Activated CD8-positive, alpha-beta T cell treated with anti-CD3 and anti-CD28 coated beads for 36 hours (primary cell): ENCODE measurements at regions not wholly inside any gene's neighbourhood (a gene's known extent, or its start where the extent isn't known, plus 50 kb on each side); places are given as distances from the start of the nearest gene placed in this dataset.
"Not testable (repeated sequence)": the region's sequence is repeated elsewhere in the genome, so short reads cannot be mapped to it uniquely, and the experiment has no call there.

Source experiments
- ATAC-seq: fragments of 200-7000 bp; cut with Tn5 transposase; one replicate; pipeline ENCODE4 v1.10.0; 2021; ENCODE audit warnings: mild to moderate bottlenecking, moderate library complexity
- CTCF ChIA-PET: fragments of 350-600 bp; sonication (Branson Sonifier 250); formaldehyde crosslinking; loops from one replicate; lab custom pipeline; 2021; ENCODE audit warnings: antibody characterized with exemption; lab: Charles Lee
- POLR2A ChIA-PET: fragments of 350-600 bp; sonication (Branson Sonifier 250); formaldehyde crosslinking; loops from one replicate; lab custom pipeline; 2021; ENCODE audit warnings: antibody characterized with exemption; lab: Charles Lee
- DNase-seq: peaks from one replicate; pipeline ENCODE4 v3.0.0-alpha.2; 2020
- H3K27ac Mint-ChIP-seq: one replicate; pipeline ENCODE4 v1.8.0; 2021; ENCODE audit warnings: mild to moderate bottlenecking, mixed read lengths
- H3K27me3 Mint-ChIP-seq: one replicate; pipeline ENCODE4 v1.8.0; 2021; ENCODE audit warnings: mixed read lengths
- H3K36me3 Mint-ChIP-seq: one replicate; pipeline ENCODE4 v1.8.0; 2021; ENCODE audit warnings: low read depth, mixed read lengths
- H3K4me1 Mint-ChIP-seq: one replicate; pipeline ENCODE4 v1.8.0; 2021; ENCODE audit warnings: low read depth, mixed read lengths
- H3K4me3 Mint-ChIP-seq: one replicate; pipeline ENCODE4 v1.8.0; 2021; ENCODE audit warnings: mild to moderate bottlenecking, moderate library complexity, mixed read lengths
- H3K9me3 Mint-ChIP-seq: one replicate; pipeline ENCODE4 v1.8.0; 2021; ENCODE audit warnings: mixed read lengths
- intact Hi-C: fragments of 100-400 bp; cut with micrococcal nuclease; formaldehyde crosslinking; loops from one replicate; pipeline ENCODE4 v1.10.0; 2022

DNA sequence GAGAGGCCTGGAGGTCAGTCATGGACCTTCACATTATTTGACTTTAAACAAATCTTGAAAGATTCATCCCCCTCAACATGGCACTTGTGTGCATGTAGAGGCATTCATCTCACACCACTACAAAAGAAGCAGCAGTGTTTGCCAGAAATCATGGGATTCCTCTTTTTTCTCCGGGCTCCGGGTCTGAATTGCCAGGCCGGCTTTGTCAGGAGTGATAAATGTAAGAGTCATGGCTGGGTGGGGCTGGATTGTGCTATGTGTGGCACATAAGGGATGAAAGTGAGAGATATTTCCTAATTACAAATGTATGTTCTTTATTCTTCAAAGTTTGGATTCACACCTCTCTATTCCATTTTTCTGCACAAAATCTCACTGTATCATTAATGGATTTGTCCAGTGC, 228.7 kb upstream of the FRG1 start:
- CTCF ChIA-PET, ATAC-seq, H3K36me3 Mint-ChIP-seq, POLR2A ChIA-PET, H3K27me3 Mint-ChIP-seq, DNase-seq, H3K9me3 Mint-ChIP-seq, H3K4me3 Mint-ChIP-seq, H3K4me1 Mint-ChIP-seq, intact Hi-C loops, H3K27ac Mint-ChIP-seq: not testable (repeated sequence)

DNA sequence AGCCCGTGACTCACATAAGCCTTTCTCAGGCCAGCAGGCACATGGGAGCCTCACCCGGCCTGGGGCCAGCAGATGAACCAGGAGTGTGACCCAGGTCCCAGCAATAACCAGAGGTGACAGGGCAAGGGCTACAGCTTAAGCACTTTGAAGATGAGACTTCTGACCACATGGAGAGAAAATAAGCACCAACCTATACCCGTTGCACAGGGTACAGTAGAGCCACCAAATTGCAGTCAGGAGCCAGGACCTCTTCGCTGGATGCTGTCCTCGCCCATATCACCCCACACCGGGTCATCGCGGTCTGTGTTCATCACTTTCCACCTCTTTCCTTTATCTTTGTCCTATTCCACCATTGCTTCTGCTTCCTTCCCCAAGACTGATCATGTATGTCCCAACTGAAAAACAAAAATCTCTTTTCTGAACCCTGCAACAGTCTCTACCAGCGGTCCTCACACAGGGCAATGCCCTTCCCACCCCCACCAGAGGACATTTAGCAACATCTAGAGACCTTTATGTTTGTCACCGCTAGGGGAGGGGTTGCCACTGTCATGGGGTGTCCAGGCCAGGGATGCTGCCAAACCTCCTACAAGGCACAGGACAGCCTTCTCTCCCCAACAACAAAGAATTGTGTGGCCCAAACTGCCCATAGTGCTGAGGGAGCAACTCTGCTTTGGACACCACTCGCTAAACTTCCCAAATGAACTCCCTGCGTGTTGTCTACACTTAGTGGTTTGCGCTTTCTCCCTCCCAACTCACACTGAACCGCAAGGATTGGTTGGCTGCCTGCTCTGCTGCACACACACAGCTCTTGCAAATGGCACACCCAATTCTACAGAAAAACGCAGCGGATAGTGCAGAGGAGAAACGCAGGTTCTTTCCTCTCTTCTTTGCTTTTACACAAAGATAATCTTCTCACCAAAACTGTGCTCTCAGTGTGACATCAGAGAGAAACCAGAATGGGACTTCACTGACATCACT, 219.4 kb upstream of the FRG1 start:
- CTCF ChIA-PET, H3K4me1 Mint-ChIP-seq, DNase-seq, H3K36me3 Mint-ChIP-seq, H3K27ac Mint-ChIP-seq, H3K27me3 Mint-ChIP-seq, H3K9me3 Mint-ChIP-seq, H3K4me3 Mint-ChIP-seq, POLR2A ChIA-PET, intact Hi-C loops, ATAC-seq: not testable (repeated sequence)

DNA sequence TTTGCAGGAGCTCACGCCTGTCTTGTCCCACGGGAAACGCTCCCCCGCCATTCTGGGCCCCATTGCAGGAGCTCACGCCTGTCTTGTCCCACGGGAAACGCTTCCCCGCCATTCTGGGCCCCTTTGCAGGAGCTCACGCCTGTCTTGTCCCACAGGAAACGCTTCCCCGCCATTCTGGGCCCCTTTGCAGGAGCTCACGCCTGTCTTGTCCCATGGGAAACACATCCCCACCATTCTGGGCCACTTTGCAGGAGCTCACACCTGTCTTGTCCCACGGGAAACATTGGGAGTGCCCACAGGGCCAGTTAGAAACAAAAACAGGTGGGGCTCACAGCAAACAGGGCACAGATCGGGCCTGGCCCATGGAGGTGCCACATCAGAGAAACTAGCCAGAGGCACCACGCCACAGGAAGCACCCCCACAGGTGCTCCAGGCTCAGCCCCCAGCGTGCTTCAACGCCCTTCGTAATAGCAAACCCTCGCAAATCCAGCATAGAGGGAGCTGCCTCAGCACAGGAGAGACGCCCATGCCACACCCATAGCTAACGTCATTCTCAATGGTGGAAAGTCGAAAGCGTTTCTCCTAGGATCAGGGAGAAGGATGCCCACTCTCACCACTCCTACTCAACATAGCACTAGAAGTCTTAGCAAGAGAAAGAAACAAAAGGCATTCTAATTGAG, 218.2 kb upstream of the FRG1 start:
- POLR2A ChIA-PET, result not testable (repeated sequence)

DNA sequence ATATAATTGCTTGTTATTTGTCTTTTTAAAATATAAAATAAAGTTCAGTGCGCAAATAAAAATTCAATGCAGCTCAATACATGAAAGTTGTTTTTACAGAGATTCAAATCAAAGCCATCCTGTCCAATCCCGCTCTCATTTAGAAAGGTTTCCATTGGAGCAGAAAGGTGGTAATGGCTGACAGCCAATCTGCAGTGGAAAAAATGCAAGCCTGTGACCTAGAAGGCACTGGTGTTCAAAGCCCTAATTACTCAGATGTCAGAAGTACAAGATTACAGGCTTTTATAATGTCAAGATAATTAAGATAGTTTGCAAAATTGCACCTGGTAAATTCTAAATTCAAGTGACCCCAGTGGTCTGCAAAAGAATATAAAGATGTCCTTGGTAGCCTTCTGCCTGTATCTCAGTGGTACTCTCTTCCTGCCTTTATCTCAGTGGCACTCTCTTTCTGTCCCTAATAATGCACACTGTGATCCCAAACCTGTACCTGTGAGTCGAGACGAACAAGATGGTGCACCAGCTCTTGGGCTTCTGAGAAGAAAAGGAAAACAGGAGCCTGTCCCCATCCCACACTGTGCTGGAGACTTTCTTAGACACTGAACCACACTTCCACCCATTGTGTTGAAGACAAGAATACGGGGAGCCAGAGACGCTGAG, 212.6 kb upstream of the FRG1 start:
- ATAC-seq, CTCF ChIA-PET, POLR2A ChIA-PET, H3K27ac Mint-ChIP-seq, intact Hi-C loops, H3K9me3 Mint-ChIP-seq, H3K27me3 Mint-ChIP-seq, DNase-seq, H3K4me1 Mint-ChIP-seq, H3K4me3 Mint-ChIP-seq, H3K36me3 Mint-ChIP-seq: not testable (repeated sequence)

More for the DNA sequence above, 218.2 kb upstream of the FRG1 start:
- H3K4me3 Mint-ChIP-seq, H3K27me3 Mint-ChIP-seq, H3K27ac Mint-ChIP-seq, ATAC-seq, CTCF ChIA-PET, H3K9me3 Mint-ChIP-seq, H3K36me3 Mint-ChIP-seq, DNase-seq, intact Hi-C loops, H3K4me1 Mint-ChIP-seq: not testable (repeated sequence)

DNA sequence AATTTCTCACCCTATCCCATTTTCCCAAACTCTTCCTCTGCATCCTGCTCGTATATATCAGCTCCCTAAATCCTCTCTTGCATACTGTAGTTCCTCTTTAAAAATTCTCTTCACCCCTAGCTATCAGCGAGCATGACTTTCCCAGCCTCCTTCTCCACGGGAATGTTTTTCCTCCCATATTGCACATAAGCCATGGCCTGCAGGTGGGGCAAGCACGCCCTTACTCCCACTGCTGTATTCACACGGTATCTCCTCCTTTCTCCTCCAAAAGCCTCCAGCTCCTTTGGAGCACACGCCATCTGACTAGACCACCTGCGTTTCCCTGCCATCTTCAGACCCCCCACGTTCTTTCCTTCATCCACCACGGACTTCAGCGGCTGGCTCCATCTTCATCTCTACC, 208.7 kb upstream of the FRG1 start:
- H3K27me3 Mint-ChIP-seq, H3K9me3 Mint-ChIP-seq, POLR2A ChIA-PET, intact Hi-C loops, CTCF ChIA-PET, H3K4me1 Mint-ChIP-seq, H3K27ac Mint-ChIP-seq, ATAC-seq, DNase-seq, H3K4me3 Mint-ChIP-seq, H3K36me3 Mint-ChIP-seq: not testable (repeated sequence)

DNA sequence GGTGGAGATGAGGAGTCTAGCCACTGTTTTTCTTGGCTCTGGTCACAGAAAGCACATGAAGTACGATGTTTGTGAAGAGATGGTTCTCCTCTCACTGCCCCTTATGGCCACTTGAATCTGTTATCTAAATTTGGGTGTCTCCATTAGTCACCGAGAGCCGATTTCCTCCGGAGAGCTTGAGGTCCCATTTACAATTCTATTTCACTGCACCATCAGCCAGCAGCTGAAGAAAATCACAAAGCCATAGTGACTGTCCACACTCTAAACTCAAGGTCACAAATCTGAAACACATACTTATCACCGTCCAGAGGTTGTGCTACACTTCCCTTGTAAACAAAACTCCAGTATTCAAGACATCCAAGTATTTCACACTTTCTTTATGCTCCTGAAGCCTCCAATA, 207.2 kb upstream of the FRG1 start:
- DNase-seq, intact Hi-C loops, CTCF ChIA-PET, H3K9me3 Mint-ChIP-seq, ATAC-seq, POLR2A ChIA-PET, H3K4me3 Mint-ChIP-seq, H3K27ac Mint-ChIP-seq, H3K36me3 Mint-ChIP-seq, H3K4me1 Mint-ChIP-seq, H3K27me3 Mint-ChIP-seq: not testable (repeated sequence)

- H3K9me3 Mint-ChIP-seq, POLR2A ChIA-PET, DNase-seq, CTCF ChIA-PET, H3K4me1 Mint-ChIP-seq, H3K36me3 Mint-ChIP-seq, ATAC-seq, H3K4me3 Mint-ChIP-seq, H3K27ac Mint-ChIP-seq, intact Hi-C loops, H3K27me3 Mint-ChIP-seq: not testable (repeated sequence)
Measured at GRCh38 chr4:189734648-189735267, 205.9 kb upstream of the FRG1 start.

DNA sequence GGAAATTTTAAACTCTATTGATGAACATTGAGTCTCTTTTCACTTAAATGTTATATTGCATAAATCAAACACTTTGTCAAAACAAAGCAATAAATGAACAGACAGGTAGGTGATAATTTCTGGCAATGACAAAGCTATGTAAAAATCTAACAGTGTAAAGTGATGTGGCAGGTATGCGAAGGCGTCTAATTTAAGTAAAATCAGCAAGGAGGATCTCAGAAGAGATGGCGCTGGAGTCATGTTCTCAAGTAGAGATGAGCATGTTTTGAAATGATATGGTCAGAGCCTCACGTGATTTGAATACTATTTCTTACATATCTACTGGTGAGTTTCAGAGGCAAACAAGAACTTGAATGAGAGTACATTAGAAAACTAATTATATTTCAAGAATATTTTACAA, 204.0 kb upstream of the FRG1 start:
- H3K27ac Mint-ChIP-seq, H3K27me3 Mint-ChIP-seq, H3K4me3 Mint-ChIP-seq, H3K36me3 Mint-ChIP-seq, H3K4me1 Mint-ChIP-seq, intact Hi-C loops, POLR2A ChIA-PET, DNase-seq, CTCF ChIA-PET, H3K9me3 Mint-ChIP-seq, ATAC-seq: not testable (repeated sequence)

DNA sequence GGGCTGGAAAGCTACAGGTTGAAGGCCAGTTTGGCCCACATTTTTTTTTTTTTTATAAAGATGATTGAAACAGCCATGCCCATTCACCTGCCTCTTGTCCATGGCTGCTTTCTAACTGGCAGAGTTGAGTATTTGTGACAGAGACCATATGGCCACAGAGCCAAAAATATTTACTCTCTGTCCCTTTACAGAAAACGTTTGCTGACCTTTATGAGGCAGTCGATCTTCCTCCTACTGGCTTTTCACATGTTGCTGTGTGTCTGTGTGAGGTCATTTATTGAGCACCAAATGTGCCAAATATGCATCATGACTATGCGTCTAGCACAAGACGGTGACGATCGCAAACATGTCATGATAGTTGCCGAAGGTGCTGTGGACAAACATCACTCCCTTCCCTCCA, 200.6 kb upstream of the FRG1 start:
- H3K4me3 Mint-ChIP-seq, POLR2A ChIA-PET, DNase-seq, H3K36me3 Mint-ChIP-seq, H3K4me1 Mint-ChIP-seq, ATAC-seq, H3K9me3 Mint-ChIP-seq, H3K27me3 Mint-ChIP-seq, CTCF ChIA-PET, H3K27ac Mint-ChIP-seq, intact Hi-C loops: not testable (repeated sequence)
